Endothelial cell (in vitro differentiated cells): ENCODE measurements at regions not wholly inside any gene's neighbourhood (a gene's known extent, or its start where the extent isn't known, plus 50 kb on each side); places are given as distances from the start of the nearest gene placed in this dataset.

Source experiments
- DNase-seq: peaks from one replicate; pipeline ENCODE4 v3.0.0; 2021; ENCODE audit warnings: low spot score
- H3K27ac Mint-ChIP-seq: one replicate; pipeline ENCODE4 v1.8.0; 2021; ENCODE audit warnings: mixed read lengths, inconsistent platforms; ENCODE audit not compliant: unreplicated experiment
- H3K27me3 Mint-ChIP-seq: one replicate; pipeline ENCODE4 v1.8.0; 2021; ENCODE audit warnings: mild to moderate bottlenecking, moderate library complexity, mixed read lengths, inconsistent platforms; ENCODE audit not compliant: unreplicated experiment
- H3K36me3 Mint-ChIP-seq: one replicate; pipeline ENCODE4 v1.8.0; 2021; ENCODE audit warnings: mild to moderate bottlenecking, low read depth, mixed read lengths, inconsistent platforms; ENCODE audit not compliant: unreplicated experiment
- H3K4me1 Mint-ChIP-seq: one replicate; pipeline ENCODE4 v1.8.0; 2021; ENCODE audit warnings: mild to moderate bottlenecking, mixed read lengths, inconsistent platforms; ENCODE audit not compliant: unreplicated experiment
- H3K4me3 Mint-ChIP-seq: one replicate; pipeline ENCODE4 v1.8.0; 2021; ENCODE audit warnings: mild to moderate bottlenecking, mixed read lengths, inconsistent platforms; ENCODE audit not compliant: unreplicated experiment
- H3K9me3 Mint-ChIP-seq: one replicate; pipeline ENCODE4 v1.8.0; 2021; ENCODE audit warnings: mixed read lengths, inconsistent platforms; ENCODE audit not compliant: unreplicated experiment
- TF ChIP-seq, protein P1 (sequence below): fragments of 200-600 bp; sonication (generic); IDR thresholded peaks from one replicate; pipeline ENCODE4 v1.5.0; 2021; ENCODE audit warnings: antibody characterized with exemption; ENCODE audit not compliant: unreplicated experiment

DNA sequence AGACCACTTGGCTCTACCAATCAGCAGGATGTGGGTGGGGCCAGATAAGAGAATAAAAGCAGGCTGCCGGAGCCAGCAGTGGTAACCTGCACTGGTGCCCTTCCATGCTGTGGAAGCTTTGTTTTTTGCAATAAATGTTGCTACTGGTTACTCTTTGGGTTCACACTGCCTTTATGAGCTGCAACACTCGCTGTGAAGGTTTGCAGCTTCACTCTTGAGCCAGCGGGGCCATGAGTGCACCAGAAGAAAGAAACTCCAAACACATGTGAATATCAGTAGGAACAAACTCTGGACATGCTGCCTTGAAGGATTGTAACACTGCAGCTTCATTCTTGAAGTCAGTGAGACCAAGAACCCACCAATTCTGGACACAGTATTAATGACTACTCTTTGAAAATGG lies 89.9 kb upstream of the MBOAT1 start:
- Mint-ChIP-seq H3K9me3 (no peaks in the 10 kb centered on the region), H3K4me1 (no peaks in the 10 kb centered on the region), H3K27me3 (no peaks in the 10 kb centered on the region), H3K36me3 (no peaks in the 10 kb centered on the region), H3K27ac (no peak overlapping the region), H3K4me3 (no peak overlapping the region)
- TF ChIP-seq, protein P1, sequence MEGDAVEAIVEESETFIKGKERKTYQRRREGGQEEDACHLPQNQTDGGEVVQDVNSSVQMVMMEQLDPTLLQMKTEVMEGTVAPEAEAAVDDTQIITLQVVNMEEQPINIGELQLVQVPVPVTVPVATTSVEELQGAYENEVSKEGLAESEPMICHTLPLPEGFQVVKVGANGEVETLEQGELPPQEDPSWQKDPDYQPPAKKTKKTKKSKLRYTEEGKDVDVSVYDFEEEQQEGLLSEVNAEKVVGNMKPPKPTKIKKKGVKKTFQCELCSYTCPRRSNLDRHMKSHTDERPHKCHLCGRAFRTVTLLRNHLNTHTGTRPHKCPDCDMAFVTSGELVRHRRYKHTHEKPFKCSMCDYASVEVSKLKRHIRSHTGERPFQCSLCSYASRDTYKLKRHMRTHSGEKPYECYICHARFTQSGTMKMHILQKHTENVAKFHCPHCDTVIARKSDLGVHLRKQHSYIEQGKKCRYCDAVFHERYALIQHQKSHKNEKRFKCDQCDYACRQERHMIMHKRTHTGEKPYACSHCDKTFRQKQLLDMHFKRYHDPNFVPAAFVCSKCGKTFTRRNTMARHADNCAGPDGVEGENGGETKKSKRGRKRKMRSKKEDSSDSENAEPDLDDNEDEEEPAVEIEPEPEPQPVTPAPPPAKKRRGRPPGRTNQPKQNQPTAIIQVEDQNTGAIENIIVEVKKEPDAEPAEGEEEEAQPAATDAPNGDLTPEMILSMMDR = no peak
- no peak for DNase-seq

DNA sequence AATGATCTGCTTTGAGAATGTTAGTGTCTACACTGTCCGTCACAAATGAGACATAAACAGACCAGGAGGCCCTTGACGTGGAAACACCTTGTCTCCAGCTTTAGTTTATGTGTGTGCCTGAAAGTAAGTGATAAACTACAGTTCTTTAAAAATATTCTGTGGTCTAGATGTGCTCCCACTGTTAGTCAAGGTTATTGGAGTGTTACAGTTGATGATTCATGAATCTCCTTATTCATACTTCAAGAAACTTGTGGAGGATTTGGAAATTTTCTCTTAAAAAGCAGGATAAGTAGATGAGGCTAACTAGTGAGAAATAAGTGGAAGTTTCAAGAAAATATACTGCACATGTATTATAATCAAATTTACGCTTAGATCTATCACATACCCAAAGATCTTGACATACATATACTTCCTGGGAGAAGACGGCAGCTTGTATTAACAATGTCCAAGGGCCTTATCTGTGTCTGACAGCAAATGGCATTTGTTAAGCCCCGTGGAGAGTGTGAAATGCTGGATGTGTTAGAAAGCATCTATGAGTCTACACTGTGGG lies 90.5 kb upstream of the MBOAT1 start:
- no peaks in the 10 kb centered on the region for H3K4me1 Mint-ChIP-seq
- no peaks in the 10 kb centered on the region for H3K36me3 Mint-ChIP-seq
- no peak for DNase-seq
- no peaks in the 10 kb centered on the region for H3K27me3 Mint-ChIP-seq
- no peak overlapping the region for H3K4me3 Mint-ChIP-seq
- TF ChIP-seq, protein P1 = no peak
- no peaks in the 10 kb centered on the region for H3K9me3 Mint-ChIP-seq
- no peak overlapping the region for H3K27ac Mint-ChIP-seq

DNA sequence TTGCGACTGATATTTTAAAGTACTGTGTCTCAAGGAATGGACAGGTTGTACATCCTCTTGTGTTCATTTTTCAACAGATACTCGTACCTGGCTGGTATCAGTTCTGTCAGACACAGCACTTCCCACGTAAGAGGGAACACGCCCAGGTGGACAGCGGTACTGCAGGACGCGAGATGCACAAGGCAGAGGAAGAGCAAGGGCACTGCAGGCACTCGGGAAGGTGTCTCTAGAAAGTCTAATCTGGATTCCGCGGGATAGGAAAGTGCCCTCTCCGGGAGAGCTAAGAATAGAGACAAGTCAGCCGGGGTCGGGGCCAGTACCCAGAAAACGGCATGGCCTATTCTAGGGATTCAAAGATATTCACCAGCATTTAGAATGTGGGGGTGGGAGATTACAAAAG lies 94.2 kb upstream of the MBOAT1 start:
- H3K9me3 Mint-ChIP-seq = no peaks in the 10 kb centered on the region
- no peaks in the 10 kb centered on the region for H3K36me3 Mint-ChIP-seq
- no peak for DNase-seq
- H3K27ac Mint-ChIP-seq = no peak overlapping the region
- no peaks in the 10 kb centered on the region for H3K4me1 Mint-ChIP-seq
- no peaks in the 10 kb centered on the region for H3K27me3 Mint-ChIP-seq
- no peak overlapping the region for H3K4me3 Mint-ChIP-seq
- TF ChIP-seq, protein P1 = no peak

DNA sequence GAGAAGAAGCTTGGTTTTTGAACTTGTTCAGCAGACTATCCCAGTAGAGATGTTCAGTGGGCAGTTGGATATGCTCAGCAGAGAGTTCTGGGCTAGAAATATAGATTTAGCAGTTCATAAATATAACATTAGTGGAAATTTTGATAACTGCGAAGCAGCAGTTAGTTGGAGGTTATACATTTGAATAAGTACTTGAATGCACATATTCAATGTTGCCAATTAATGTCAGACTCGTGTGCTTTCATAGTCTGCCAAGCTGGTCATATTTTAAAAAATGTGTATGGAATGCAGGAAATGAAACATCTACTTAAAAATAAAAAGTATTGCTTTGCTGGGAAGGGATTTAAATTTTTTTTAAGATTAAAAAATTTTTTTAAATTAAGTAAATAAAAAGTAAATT lies 92.5 kb upstream of the E2F3 start:
- Mint-ChIP-seq H3K4me1 (no peaks in the 10 kb centered on the region), H3K9me3 (no peaks in the 10 kb centered on the region), H3K27ac (no peak overlapping the region), H3K27me3 (no peaks in the 10 kb centered on the region), H3K36me3 (no peaks in the 10 kb centered on the region), H3K4me3 (no peak overlapping the region)
- DNase-seq = no peak
- TF ChIP-seq, protein P1 = no peak

DNA sequence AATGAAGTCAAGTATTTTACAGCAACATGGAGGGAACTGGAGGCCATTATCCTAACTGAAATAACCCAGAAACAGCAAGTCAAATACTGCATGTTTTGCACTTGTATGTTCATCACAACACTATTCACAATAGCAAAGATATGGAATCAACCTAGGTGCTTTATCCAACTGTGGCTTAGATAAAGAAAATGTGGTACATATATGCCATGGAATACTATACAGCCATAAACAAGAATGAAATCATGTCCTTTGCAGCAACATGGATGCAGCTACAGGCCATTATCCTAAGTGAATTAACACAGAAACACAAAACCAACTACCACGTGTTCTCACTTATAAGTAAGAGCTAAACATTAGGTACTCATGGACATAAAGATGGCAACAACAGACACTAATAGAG lies 91.5 kb upstream of the E2F3 start:
- DNase-seq = no peak

More for the DNA sequence above, 91.5 kb upstream of the E2F3 start:
- no peak overlapping the region for H3K4me3 Mint-ChIP-seq
- no peaks in the 10 kb centered on the region for H3K9me3 Mint-ChIP-seq
- H3K27ac Mint-ChIP-seq = no peak overlapping the region
- H3K4me1 Mint-ChIP-seq = no peaks in the 10 kb centered on the region
- H3K27me3 Mint-ChIP-seq = no peaks in the 10 kb centered on the region
- TF ChIP-seq, protein P1 = no peak
- H3K36me3 Mint-ChIP-seq = no peaks in the 10 kb centered on the region
